Natural killer cell (primary cell): ENCODE measurements at regions not wholly inside any gene's neighbourhood (a gene's known extent, or its start where the extent isn't known, plus 50 kb on each side); places are given as distances from the start of the nearest gene placed in this dataset.
"Not testable (repeated sequence)": the region's sequence is repeated elsewhere in the genome, so short reads cannot be mapped to it uniquely, and the experiment has no call there.

Experiments used
- ATAC-seq, 3 donors: fragments of 150-1000 bp in 2 of 3; fragments of 200-7000 bp in 1 of 3; cut with Tn5 transposase; 1 replicate in 1 of 3; 2 replicates in 2 of 3; pipeline ENCODE4 v1.10.0; 2021; ENCODE audit warnings: mild to moderate bottlenecking in 2 of 3, moderate library complexity in 2 of 3
- DNase-seq, 2 donors: peaks; one replicate each; pipeline versions ENCODE4 v3.0.0 to v3.0.0-alpha.2; 2013 to 2021; ENCODE audit warnings: mixed read lengths in 1 of 2
- H3K27ac ChIP-seq: one replicate; pipeline ENCODE4 v1.5.1; 2013; ENCODE audit warnings: mild to moderate bottlenecking, low read length
- H3K27me3 ChIP-seq: one replicate; pipeline ENCODE4 v1.6.1; 2013; ENCODE audit warnings: low read length; ENCODE audit not compliant: control insufficient read depth, insufficient read depth
- H3K36me3 ChIP-seq: one replicate; pipeline ENCODE4 v1.6.1; 2013; ENCODE audit warnings: low read length; ENCODE audit not compliant: control insufficient read depth, insufficient read depth
- H3K4me1 ChIP-seq: one replicate; pipeline ENCODE4 v1.6.1; 2013; ENCODE audit warnings: low read length; ENCODE audit not compliant: control insufficient read depth, insufficient read depth
- H3K4me3 ChIP-seq: one replicate; pipeline ENCODE4 v1.5.1; 2013; ENCODE audit warnings: low read length
- H3K9me3 ChIP-seq: one replicate; pipeline ENCODE4 v1.6.1; 2013; ENCODE audit warnings: low read length; ENCODE audit not compliant: control insufficient read depth, insufficient read depth
- H3K27ac Mint-ChIP-seq, 2 donors: one replicate each; pipeline ENCODE4 v1.8.0; 2022; ENCODE audit warnings: mild to moderate bottlenecking in 2 of 2, mixed read lengths in 2 of 2, moderate library complexity in 1 of 2
- H3K27me3 Mint-ChIP-seq, 2 donors: one replicate each; pipeline ENCODE4 v1.8.0; 2022; ENCODE audit warnings: low read depth in 2 of 2, mixed read lengths in 2 of 2
- H3K36me3 Mint-ChIP-seq: one replicate; pipeline ENCODE4 v1.8.0; 2022; ENCODE audit warnings: mixed read lengths
- H3K4me1 Mint-ChIP-seq, 2 donors: one replicate each; pipeline ENCODE4 v1.8.0; 2022; ENCODE audit warnings: mixed read lengths in 2 of 2
- H3K4me3 Mint-ChIP-seq: one replicate; pipeline ENCODE4 v1.8.0; 2022; ENCODE audit warnings: mild to moderate bottlenecking, moderate library complexity, mixed read lengths
- H3K9me3 Mint-ChIP-seq, 2 donors: one replicate each; pipeline ENCODE4 v1.8.0; 2022; ENCODE audit warnings: mixed read lengths in 2 of 2
- WGBS: methylation state at CpG from one replicate; pipeline ENCODE4 v1.1.7; 2013; ENCODE audit warnings: missing lambda C conversion rate; ENCODE audit not compliant: insufficient coverage; 5-methylcytosine and 5-hydroxymethylcytosine counted together
- intact Hi-C: fragments of 100-400 bp; cut with micrococcal nuclease; formaldehyde crosslinking; loops from one replicate; pipeline ENCODE4 v1.14.2; 2022
- TF ChIP-seq, protein P1 (sequence below): fragments of 200-600 bp; IDR thresholded peaks from one replicate; pipeline ENCODE4 v1.8.0; 2022; ENCODE audit warnings: antibody characterized with exemption

GRCh38 chr7:114342431-114343179 lies 72.0 kb upstream of the FOXP2 start:
- WGBS: 88% methylated on average over 1 of the region's 1 CpG
- no peaks in the 10 kb centered on the region for H3K9me3 ChIP-seq
- H3K27me3 ChIP-seq: no peaks in the 10 kb centered on the region
- no peak for ATAC-seq
- Mint-ChIP-seq H3K4me3 (no peak overlapping the region), H3K4me1 (no peaks in the 10 kb centered on the region), H3K27ac (no peak overlapping the region), H3K9me3 (peaks cover 4 to 5% of the 10 kb centered on the region in 2 donors), H3K36me3 (no peaks in the 10 kb centered on the region), H3K27me3 (no peaks in the 10 kb centered on the region)
- H3K4me3 ChIP-seq: no peak overlapping the region
- DNase-seq: no peak
- H3K27ac ChIP-seq: no peak overlapping the region
- H3K36me3 ChIP-seq: no peaks in the 10 kb centered on the region
- TF ChIP-seq, protein P1, sequence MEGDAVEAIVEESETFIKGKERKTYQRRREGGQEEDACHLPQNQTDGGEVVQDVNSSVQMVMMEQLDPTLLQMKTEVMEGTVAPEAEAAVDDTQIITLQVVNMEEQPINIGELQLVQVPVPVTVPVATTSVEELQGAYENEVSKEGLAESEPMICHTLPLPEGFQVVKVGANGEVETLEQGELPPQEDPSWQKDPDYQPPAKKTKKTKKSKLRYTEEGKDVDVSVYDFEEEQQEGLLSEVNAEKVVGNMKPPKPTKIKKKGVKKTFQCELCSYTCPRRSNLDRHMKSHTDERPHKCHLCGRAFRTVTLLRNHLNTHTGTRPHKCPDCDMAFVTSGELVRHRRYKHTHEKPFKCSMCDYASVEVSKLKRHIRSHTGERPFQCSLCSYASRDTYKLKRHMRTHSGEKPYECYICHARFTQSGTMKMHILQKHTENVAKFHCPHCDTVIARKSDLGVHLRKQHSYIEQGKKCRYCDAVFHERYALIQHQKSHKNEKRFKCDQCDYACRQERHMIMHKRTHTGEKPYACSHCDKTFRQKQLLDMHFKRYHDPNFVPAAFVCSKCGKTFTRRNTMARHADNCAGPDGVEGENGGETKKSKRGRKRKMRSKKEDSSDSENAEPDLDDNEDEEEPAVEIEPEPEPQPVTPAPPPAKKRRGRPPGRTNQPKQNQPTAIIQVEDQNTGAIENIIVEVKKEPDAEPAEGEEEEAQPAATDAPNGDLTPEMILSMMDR: no peak
- intact Hi-C loops: no loop called here
- H3K4me1 ChIP-seq: no peaks in the 10 kb centered on the region

- Mint-ChIP-seq H3K9me3 (peaks cover 4 to 5% of the 10 kb centered on the region in 2 donors), H3K4me1 (no peaks in the 10 kb centered on the region), H3K4me3 (no peak overlapping the region), H3K27ac (no peak overlapping the region), H3K36me3 (no peaks in the 10 kb centered on the region), H3K27me3 (no peaks in the 10 kb centered on the region)
- TF ChIP-seq, protein P1: no peak
- WGBS: 83% methylated on average over 3 of the region's 3 CpGs
- intact Hi-C loops: no loop called here
- ATAC-seq: no peak
- Histone ChIP-seq H3K36me3 (no peaks in the 10 kb centered on the region), H3K27ac (no peak overlapping the region), H3K4me1 (no peaks in the 10 kb centered on the region), H3K27me3 (no peaks in the 10 kb centered on the region), H3K9me3 (no peaks in the 10 kb centered on the region), H3K4me3 (no peak overlapping the region)
- DNase-seq: no peak
These were observed 73.0 kb upstream of the FOXP2 start for GRCh38 chr7:114341648-114342047.

GRCh38 chr7:114334989-114335388 lies 79.6 kb upstream of the FOXP2 start:
- Histone ChIP-seq H3K9me3 (no peaks in the 10 kb centered on the region), H3K4me1 (no peaks in the 10 kb centered on the region), H3K36me3 (no peaks in the 10 kb centered on the region), H3K4me3 (no peak overlapping the region), H3K27ac (no peak overlapping the region), H3K27me3 (no peaks in the 10 kb centered on the region)
- intact Hi-C loops: no loop called here
- no CpG with 5 or more reads among the region's 1 CpG for WGBS
- DNase-seq: no peak
- no peaks in the 10 kb centered on the region for H3K4me1 Mint-ChIP-seq
- H3K27ac Mint-ChIP-seq: no peak overlapping the region
- H3K9me3 Mint-ChIP-seq: no peaks in the 10 kb centered on the region
- no peak for ATAC-seq
- H3K36me3 Mint-ChIP-seq: no peaks in the 10 kb centered on the region
- no peak overlapping the region for H3K4me3 Mint-ChIP-seq
- TF ChIP-seq, protein P1: no peak
- H3K27me3 Mint-ChIP-seq: no peaks in the 10 kb centered on the region

GRCh38 chr7:114329458-114329857 lies 85.2 kb upstream of the FOXP2 start:
- not testable (repeated sequence) for H3K4me1 Mint-ChIP-seq, H3K9me3 Mint-ChIP-seq, H3K4me3 ChIP-seq

More at GRCh38 chr7:114329458-114329857, 85.2 kb upstream of the FOXP2 start:
- H3K27me3 ChIP-seq, intact Hi-C loops, DNase-seq, H3K4me1 ChIP-seq, H3K4me3 Mint-ChIP-seq, H3K27me3 Mint-ChIP-seq, ATAC-seq, H3K36me3 Mint-ChIP-seq, H3K9me3 ChIP-seq, H3K27ac ChIP-seq, H3K27ac Mint-ChIP-seq, H3K36me3 ChIP-seq: not testable (repeated sequence)
- 98% methylated on average over 7 of the region's 10 CpGs for WGBS
